Ammon's horn (tissue), 1 donor: ENCODE measurements at regions not wholly inside any gene's neighbourhood (a gene's known extent, or its start where the extent isn't known, plus 50 kb on each side); places are given as distances from the start of the nearest gene placed in this dataset.
"Not testable (repeated sequence)": the region's sequence is repeated elsewhere in the genome, so short reads cannot be mapped to it uniquely, and the experiment has no call there.

Experiments
- DNase-seq: peaks from one replicate; pipeline ENCODE4 v3.0.0-alpha.2; 2016; ENCODE audit warnings: low spot score

DNA sequence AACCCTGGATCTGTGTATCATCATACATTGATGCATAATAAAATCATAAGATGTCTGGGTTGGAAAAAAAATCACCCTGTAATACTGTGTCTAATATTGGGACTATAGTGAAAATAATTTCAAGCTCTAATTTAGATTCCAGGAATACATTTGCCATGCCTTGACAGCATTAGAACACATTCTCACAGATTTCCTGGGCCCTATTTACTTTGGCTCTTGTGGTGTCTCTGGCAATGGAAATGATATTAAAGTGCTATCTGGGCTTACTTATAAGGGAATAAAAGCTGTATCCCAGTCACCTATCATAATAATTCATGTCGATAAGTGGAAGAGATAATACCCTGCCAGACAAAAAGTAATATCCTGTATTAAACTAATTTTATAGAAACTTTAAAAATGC is 472.0 kb downstream of the ZPLD1 start:
- no peak for DNase-seq

DNA sequence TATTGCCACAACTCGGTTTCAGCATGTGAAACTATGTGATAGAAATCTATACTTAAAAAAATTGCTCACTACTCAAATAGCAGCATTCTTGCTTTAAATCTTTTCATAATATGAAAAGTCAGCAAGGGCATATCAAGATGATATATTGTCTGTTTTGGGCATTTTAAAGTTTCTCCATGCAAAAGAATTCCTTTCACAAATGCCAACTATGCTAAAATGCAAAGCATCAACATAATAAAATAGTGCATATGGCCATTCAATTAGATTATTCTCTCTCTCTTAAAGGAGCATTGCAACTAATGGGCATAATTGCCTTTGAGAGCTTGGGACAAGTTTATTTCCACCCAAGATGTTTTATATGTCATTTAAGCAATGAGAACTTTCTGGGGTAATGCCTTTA is 475.1 kb downstream of the ZPLD1 start:
- DNase-seq: no peak

GRCh38 chr3:102916532-102916931 is 481.7 kb downstream of the ZPLD1 start:
- no peak for DNase-seq

DNA sequence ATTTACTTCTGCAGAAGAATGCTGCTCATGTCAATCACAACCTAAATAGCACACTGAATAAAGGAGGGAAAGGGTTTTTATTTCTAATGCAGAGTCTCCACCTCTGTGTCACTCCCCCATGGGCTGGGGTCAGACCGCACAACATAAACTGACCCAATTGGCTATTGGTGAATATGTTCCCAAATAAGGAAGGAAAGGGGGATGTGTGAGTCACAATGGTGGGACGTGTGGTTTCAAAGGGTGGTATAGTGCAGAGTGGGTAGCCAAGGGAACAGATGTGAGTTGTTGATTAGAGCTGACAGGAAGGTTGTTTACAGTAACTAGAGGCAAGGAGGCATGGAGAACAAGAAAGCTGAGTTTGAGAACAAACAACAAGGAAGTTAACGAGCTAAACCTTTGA is 491.8 kb downstream of the ZPLD1 start:
- DNase-seq: no peak

GRCh38 chr3:102933377-102933776 is 498.6 kb downstream of the ZPLD1 start:
- DNase-seq: no peak

DNA sequence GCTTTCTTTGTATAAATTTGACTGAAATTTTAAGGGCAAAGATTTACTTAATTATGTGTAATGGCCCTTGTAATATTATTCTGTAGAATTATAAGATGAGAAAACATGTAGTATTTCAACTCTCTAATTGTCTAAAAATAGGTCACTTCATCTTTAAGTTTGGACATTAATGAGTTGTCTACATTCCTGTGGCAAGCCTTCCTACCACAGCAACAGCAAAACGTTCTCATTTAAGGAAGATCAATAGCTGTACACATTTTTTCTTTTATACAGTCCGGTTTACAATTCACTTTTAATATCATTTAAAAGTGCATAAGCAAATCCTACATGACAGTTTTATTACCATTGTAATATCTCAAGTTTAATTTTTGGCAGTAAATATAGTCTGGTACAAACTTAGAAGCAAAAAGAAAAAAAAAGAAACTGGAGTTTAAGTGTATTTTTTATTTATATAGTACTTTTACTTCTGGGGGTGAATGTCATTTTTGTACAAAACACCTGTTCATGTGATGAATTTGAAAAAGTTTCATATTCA is 501.8 kb downstream of the ZPLD1 start:
- DNase-seq: no peak

- DNase-seq: no peak
Observed at GRCh38 chr3:102941786-102942185, 507.0 kb downstream of the ZPLD1 start.

DNA sequence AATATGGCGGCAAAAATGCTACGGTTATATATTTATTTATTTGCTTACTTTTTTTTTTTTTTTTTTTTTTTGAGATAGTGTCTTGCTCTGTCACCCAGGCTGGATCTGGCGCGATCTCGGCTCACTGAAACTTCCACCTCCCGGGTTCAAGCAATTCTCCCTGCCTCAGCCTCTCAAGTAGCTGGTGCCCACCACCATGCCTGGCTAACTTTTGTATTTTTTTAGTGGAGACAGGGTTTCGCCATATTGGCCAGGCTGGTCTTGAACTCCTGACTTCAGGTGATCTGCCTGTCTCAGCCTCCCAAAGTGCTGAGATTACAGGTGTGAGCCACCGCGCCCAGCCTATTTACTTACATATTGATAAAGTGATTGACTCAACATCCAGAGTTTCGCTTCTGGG is 511.6 kb downstream of the ZPLD1 start:
- DNase-seq: not testable (repeated sequence)

DNA sequence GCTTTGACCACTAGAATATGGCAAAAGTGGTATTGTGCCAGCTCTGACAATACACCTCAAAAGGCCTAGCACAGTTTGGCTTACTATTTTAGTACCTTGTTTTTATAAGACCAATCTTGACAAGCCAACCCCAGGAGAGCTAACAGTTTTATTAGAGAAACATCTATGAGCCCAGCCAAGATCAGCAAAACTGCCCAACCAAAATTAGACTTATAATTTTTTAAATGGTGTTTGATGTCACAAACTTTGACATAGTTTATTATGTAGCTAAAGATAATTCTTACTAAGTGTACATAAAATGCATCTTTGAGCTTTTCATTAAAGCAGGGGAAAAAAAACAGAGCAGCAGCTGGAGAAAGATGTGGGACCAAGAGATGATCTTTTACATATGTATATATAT is 537.5 kb downstream of the ZPLD1 start:
- DNase-seq: no peak

GRCh38 chr3:102974333-102974732 is 539.5 kb downstream of the ZPLD1 start:
- no peak for DNase-seq

GRCh38 chr3:102979191-102979590 is 544.4 kb downstream of the ZPLD1 start:
- DNase-seq: no peak

GRCh38 chr3:102979682-102980354 is 545.0 kb downstream of the ZPLD1 start:
- peak; percentile 12 for DNase-seq

DNA sequence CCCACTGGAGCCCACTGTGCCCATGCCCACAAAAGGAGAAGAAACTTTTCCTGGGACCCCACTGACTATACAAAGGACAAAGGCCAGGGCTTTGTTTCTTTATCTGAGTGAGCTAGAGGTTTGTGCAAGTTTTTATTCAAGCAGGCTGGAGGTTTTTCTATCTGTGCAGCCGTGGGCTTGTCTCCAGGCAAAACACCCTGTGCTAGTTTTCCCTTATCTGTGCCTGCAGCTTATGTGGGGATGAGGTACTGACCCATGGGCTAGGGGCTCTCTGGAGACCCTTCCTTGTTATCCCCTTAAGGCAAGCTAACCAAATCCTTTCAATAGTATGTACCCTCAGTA is 545.5 kb downstream of the ZPLD1 start:
- DNase-seq: no peak

DNA sequence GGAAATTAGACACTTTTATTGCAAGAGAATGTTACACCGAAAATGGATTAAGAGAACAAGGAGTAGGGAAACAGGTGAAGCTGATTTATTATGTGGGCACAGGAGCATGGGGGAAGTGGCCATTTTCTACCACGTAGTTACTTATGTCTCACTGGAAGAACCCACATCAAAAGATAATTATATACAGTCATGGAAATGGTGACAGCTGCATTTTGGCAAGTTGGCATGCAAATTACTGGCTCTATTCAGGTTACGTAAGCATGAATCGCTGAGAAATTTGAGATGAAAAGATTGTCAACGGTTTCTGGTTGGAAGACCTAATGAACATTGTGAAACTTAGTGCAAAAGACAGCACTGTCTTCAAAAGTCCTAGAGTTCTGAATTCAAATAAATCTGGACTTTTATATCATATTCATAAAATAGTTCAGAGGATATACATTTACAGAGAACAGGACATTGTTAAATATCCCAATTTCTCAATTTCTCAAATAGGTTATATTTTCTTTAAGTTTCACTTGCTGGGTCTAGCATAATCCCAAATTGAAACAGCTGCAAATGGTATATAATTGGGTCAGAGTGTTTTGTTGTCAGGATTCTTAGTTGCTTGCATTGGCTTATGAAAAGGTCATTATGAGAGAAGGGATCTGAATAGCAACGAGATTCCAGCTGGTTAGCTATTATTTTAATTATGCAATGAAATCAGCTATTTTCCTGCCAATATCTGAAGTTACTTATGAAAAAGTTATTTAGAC is 567.8 kb downstream of the ZPLD1 start:
- peak; percentile 2 for DNase-seq

DNA sequence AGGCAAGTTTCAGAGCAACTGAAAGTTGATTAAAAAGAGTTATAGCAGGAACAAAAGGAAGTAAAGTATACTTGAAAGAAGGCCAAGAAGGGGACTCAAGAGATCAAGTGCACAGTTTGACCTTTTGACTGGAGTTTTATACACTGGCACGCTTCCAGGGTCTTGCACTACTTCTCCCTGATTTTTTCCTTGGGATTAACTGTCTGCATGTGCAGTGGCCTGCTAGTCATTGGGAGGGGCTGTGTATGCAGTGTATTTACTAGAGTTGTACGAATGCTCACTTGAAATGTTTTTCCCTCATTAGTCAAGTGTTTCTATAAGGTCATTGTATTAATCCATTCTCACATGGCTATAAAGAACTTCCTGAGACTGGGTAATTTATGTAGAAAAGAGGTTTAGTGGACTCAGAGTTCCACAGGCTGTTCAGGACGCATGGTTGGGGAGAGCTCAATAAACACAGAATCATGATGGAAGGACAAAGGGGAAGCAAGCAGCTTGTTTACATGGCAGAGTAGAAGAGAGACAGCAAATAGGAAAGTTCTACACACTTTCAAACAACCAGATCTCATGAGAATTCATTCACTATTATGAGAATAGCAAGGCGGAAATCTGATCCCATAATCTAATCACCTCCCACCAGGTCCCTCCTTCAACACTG is 571.8 kb downstream of the ZPLD1 start:
- no peak for DNase-seq

DNA sequence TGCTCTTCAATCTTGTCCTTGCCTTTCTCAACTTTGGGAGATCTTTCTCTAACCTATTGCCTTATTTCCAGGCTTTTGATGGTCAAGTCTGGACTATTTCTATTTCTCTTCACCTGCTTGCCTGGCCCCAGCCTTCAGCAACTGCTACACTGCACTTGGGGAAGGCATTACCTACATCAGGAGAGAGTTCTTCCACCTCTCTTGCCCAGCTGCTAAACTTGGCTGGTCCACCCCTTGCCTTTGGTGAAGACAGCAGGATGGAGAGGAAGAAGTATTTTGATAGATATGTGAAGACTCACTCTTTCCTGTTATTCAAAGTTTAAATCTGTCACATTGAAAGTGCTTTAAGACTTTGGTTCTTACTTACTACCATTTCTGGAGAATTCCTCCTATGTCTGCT is 574.8 kb downstream of the ZPLD1 start:
- DNase-seq: no peak

DNA sequence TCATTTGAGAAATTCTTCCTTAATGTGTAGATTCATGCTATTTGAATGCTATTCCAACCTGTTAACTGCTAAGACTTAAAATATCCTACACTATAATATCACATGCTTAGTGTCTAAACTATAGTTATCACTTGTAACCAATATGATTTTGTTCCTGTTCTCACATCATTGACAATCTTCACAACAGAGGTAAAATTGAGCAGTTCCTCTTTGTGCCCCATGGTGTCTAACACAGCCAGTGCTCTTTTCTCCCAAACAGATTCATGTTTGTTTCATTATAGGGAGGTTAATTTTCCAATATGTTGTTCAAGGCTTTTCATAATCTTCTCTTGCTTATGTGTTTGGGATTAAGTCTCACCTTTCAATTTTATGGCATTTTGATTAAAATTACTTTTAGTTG is 591.1 kb downstream of the ZPLD1 start:
- DNase-seq: no peak

- no peak for DNase-seq
Observed at GRCh38 chr3:103033841-103034240, 599.0 kb downstream of the ZPLD1 start.

- no peak for DNase-seq
Observed at GRCh38 chr3:103047640-103048039, 612.8 kb downstream of the ZPLD1 start.

GRCh38 chr3:103048068-103048722 is 613.4 kb downstream of the ZPLD1 start:
- peak; percentile 12 for DNase-seq

DNA sequence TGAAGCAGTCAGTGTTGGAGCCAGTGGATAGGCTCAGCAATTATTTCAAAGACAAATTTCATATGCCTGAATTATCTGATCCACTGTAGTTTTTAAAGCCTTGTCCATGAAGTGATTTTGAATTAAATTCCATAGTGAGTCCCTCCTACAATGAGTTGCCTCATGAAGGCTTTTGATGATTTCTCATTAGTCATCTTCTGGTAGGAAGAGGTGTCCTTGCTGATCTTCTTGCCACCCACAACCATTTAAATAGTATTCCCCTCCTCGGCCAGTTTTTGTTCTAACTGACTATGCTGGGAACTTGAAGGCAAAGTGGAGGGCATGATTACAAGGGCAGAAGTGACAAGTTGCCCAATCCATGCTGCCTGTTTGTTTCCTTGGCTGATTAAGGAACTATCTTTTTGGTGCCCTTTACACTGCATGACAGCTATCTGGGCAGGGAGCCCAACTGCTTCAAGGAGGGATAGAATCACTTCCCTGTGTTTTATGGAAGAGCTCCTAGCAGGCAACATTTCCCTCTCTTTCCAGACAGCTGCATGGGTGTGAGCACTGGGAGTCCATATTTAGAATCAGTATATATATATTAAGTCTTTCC is 617.5 kb downstream of the ZPLD1 start:
- peak; percentile 75 for DNase-seq

DNA sequence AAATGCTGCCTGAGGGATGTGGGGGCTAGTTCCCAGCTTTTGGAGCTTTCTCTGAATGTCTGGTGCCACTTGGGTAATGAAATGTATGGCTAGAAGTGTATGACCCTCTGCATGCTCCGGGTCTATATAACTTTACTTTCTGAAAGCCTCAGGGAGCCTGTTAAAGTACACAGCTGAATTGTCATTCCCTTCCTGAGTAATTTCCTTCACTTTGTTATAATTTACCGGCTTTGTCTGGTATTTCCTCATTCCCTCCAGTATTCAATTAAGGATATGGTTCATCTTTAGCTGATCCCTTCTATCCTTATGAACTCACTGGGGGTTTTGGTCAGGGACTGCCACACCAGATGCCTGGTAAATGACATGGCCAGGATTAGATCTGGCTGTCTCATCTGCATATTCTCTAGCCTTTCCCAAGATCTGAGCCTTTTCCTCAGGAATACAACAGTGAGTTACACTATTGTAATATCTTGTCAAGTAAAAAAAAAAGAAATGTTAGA is 620.3 kb downstream of the ZPLD1 start:
- DNase-seq: no peak
